SK-N-SH (cell line): ENCODE measurements at regions not wholly inside any gene's neighbourhood (a gene's known extent, or its start where the extent isn't known, plus 50 kb on each side); places are given as distances from the start of the nearest gene placed in this dataset.

ENCODE experiments used
- ELF1 ChIP-seq: IDR thresholded peaks from 2 replicates; pipeline ENCODE4 v1.4.0; 2012
- EZH2phosphoT487 ChIP-seq: fragments of 200-600 bp; sonication (generic); IDR thresholded peaks from 2 replicates; pipeline ENCODE4 v1.6.1; 2017; ENCODE audit warnings: low read depth, mixed run types, mild to moderate bottlenecking, antibody characterized with exemption, moderate library complexity, borderline replicate concordance
- RAD21 ChIP-seq: IDR thresholded peaks from 2 replicates; pipeline ENCODE4 v1.6.1; 2012; ENCODE audit warnings: mild to moderate bottlenecking, low read length
- TCF12 ChIP-seq: IDR thresholded peaks from 2 replicates; pipeline ENCODE4 v1.4.0; 2012

DNA sequence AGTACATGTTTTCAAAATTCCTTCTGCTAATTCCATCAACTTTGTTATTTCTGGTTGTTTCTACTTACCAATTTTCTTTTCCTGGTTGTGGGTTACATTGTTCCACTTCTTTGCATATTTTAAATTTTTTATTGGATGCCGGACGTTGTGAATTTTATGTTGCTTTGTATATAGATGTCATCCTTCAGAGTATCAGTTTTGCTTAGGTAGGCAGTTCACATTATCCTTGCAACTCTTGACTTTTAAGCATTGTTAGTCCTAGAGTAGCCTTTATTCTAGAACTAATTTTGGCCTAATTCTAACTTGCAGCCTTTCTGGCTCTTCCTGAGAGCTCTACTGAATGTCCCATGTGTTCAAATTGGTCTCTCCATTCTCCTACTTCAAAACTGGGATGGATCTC is 228.7 kb upstream of the MC4R start:
- no peak for TF ChIP-seq EZH2phosphoT487
- TF ChIP-seq RAD21: no peak
- no peak for TF ChIP-seq ELF1
- TF ChIP-seq TCF12: no peak
